22Rv1 (cell line): ENCODE measurements at regions not wholly inside any gene's neighbourhood (a gene's known extent, or its start where the extent isn't known, plus 50 kb on each side); places are given as distances from the start of the nearest gene placed in this dataset.

Experiments used
- ZFX ChIP-seq: fragments of 450-650 bp; IDR thresholded peaks from 2 replicates; pipeline ENCODE4 v1.6.1; 2017; ENCODE audit warnings: antibody characterized with exemption, borderline replicate concordance
- TF ChIP-seq, protein P1 (sequence below): fragments of 450-650 bp; IDR thresholded peaks from 2 replicates; pipeline ENCODE4 v1.5.1; 2017; ENCODE audit warnings: mild to moderate bottlenecking

GRCh38 chr15:66963710-66964109, 101.7 kb upstream of the SMAD3 start:
- TF ChIP-seq, protein P1, sequence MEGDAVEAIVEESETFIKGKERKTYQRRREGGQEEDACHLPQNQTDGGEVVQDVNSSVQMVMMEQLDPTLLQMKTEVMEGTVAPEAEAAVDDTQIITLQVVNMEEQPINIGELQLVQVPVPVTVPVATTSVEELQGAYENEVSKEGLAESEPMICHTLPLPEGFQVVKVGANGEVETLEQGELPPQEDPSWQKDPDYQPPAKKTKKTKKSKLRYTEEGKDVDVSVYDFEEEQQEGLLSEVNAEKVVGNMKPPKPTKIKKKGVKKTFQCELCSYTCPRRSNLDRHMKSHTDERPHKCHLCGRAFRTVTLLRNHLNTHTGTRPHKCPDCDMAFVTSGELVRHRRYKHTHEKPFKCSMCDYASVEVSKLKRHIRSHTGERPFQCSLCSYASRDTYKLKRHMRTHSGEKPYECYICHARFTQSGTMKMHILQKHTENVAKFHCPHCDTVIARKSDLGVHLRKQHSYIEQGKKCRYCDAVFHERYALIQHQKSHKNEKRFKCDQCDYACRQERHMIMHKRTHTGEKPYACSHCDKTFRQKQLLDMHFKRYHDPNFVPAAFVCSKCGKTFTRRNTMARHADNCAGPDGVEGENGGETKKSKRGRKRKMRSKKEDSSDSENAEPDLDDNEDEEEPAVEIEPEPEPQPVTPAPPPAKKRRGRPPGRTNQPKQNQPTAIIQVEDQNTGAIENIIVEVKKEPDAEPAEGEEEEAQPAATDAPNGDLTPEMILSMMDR, result no peak
- TF ChIP-seq ZFX, result no peak
